Right renal pelvis (tissue), 4 donors: ENCODE measurements at regions not wholly inside any gene's neighbourhood (a gene's known extent, or its start where the extent isn't known, plus 50 kb on each side); places are given as distances from the start of the nearest gene placed in this dataset.
"Not testable (repeated sequence)": the region's sequence is repeated elsewhere in the genome, so short reads cannot be mapped to it uniquely, and the experiment has no call there.

Experiments
- DNase-seq, 4 donors: peaks; one replicate each; pipeline ENCODE4 v3.0.0-alpha.2; 2013; ENCODE audit warnings: low read depth in 4 of 4, low spot score in 3 of 4, missing footprints in 1 of 4

GRCh38 chr2:153622285-153622684 lies 143.7 kb upstream of the RPRM start:
- no peak for DNase-seq

GRCh38 chr2:153623020-153623419 lies 144.5 kb upstream of the RPRM start:
- DNase-seq, result no peak

- DNase-seq, result no peak
Observed at GRCh38 chr2:153626676-153627075, 148.1 kb upstream of the RPRM start.

- no peak for DNase-seq
Observed at GRCh38 chr2:153635494-153635893, 156.9 kb upstream of the RPRM start.

- DNase-seq, result no peak
Observed at GRCh38 chr2:153641046-153641445, 162.5 kb upstream of the RPRM start.

- DNase-seq, result no peak
Observed at GRCh38 chr2:153644955-153645354, 166.4 kb upstream of the RPRM start.

- DNase-seq, result no peak
Observed at GRCh38 chr2:153645599-153645998, 167.0 kb upstream of the RPRM start.

- DNase-seq, result no peak
Observed at GRCh38 chr2:153657651-153658050, 179.1 kb upstream of the RPRM start.

- DNase-seq, result no peak
Observed at GRCh38 chr2:153661801-153662200, 183.2 kb upstream of the RPRM start.

- DNase-seq, result no peak
Observed at GRCh38 chr2:153663371-153663770, 184.8 kb upstream of the RPRM start.

GRCh38 chr2:153664009-153664408 lies 185.4 kb upstream of the RPRM start:
- DNase-seq, result not testable (repeated sequence)

- DNase-seq, result no peak
Observed at GRCh38 chr2:153667475-153667874, 188.9 kb upstream of the RPRM start.

- no peak for DNase-seq
Observed at GRCh38 chr2:153668923-153669322, 190.4 kb upstream of the RPRM start.

GRCh38 chr2:153710128-153710527 lies 161.6 kb upstream of the GALNT13 start:
- no peak for DNase-seq

GRCh38 chr2:153715218-153715850 lies 156.4 kb upstream of the GALNT13 start:
- DNase-seq, result no peak

- no peak for DNase-seq
Observed at GRCh38 chr2:153717060-153717459, 154.7 kb upstream of the GALNT13 start.

GRCh38 chr2:153739394-153739793 lies 132.3 kb upstream of the GALNT13 start:
- DNase-seq, result no peak

- DNase-seq, result no peak
Observed at GRCh38 chr2:153761936-153762335, 109.8 kb upstream of the GALNT13 start.

- DNase-seq, result no peak
Observed at GRCh38 chr2:153766415-153766814, 105.3 kb upstream of the GALNT13 start.

GRCh38 chr2:153770359-153770991 lies 101.2 kb upstream of the GALNT13 start:
- no peak for DNase-seq

- DNase-seq, result no peak
Observed at GRCh38 chr2:153780241-153780640, 91.5 kb upstream of the GALNT13 start.

- no peak for DNase-seq
Observed at GRCh38 chr2:153786016-153786415, 85.7 kb upstream of the GALNT13 start.

- DNase-seq, result no peak
Observed at GRCh38 chr2:153787612-153788011, 84.1 kb upstream of the GALNT13 start.
